BLaER1 treated with 17β-estradiol and CSF1 and Interleukin-3, amounts not matched to agents 10 nM and 100 nM (cell line): ENCODE measurements at regions not wholly inside any gene's neighbourhood (a gene's known extent, or its start where the extent isn't known, plus 50 kb on each side); places are given as distances from the start of the nearest gene placed in this dataset.
A peak's percentile ranks its signal among the peaks of the same experiment; 100 is the strongest.

ENCODE experiments used
- H3K27ac ChIP-seq, 11 experiments: shearing (Covaris generic); formaldehyde crosslinking; 2 replicates each; pipeline ENCODE4 v1.8.1; 2022
- H3K27me3 ChIP-seq, 11 experiments: shearing (Covaris generic); formaldehyde crosslinking; 2 replicates each; pipeline ENCODE4 v1.8.1; 2022
- H3K36me3 ChIP-seq, 11 experiments: shearing (Covaris generic); formaldehyde crosslinking; 2 replicates each; pipeline ENCODE4 v1.8.1; 2022
- H3K4me1 ChIP-seq, 10 experiments: shearing (Covaris generic); formaldehyde crosslinking; 2 replicates each; pipeline ENCODE4 v1.8.1; 2022
- H3K4me2 ChIP-seq, 11 experiments: shearing (Covaris generic); formaldehyde crosslinking; 2 replicates each; pipeline ENCODE4 v1.8.1; 2022
- H3K4me3 ChIP-seq, 10 experiments: shearing (Covaris generic); formaldehyde crosslinking; 2 replicates each; pipeline ENCODE4 v1.8.1; 2022
- H3K9ac ChIP-seq, 11 experiments: shearing (Covaris generic); formaldehyde crosslinking; 2 replicates each; pipeline ENCODE4 v1.8.1; 2022
- H3K9me3 ChIP-seq, 11 experiments: shearing (Covaris generic); formaldehyde crosslinking; replicated peaks in 1 of 11; 2 replicates each; pipeline ENCODE4 v1.8.1; 2022
- H4K20me1 ChIP-seq, 11 experiments: shearing (Covaris generic); formaldehyde crosslinking; 2 replicates each; pipeline ENCODE4 v1.8.1; 2022
- Cebpa-rat ChIP-seq, 11 experiments: shearing (Covaris generic); IDR thresholded peaks; 2 replicates each; pipeline ENCODE4 v1.8.1; 2022

DNA sequence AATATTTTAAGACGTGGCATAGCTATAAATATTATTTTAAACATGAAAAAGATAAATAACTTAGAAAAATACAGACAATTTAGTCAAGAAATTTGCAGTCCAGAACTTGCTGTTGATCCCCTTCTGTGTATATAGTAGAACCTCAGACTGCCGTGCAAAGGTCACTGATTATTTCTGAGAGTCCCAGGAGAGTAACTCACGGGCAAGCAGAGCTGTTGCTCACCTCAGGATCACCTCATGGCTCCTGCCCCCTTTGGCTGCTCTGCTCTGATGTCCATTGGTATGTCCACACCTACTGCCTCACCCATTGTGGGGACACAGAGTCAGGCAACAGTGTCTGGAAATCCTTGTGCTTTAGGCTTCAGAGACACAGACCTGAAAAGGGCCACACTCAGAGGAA lies 392.9 kb upstream of the CELF4 start:
- H3K4me3 ChIP-seq = no peak overlapping the region
- H3K27ac ChIP-seq = no peak overlapping the region
- peaks cover 0 to 36% (median 0%) of the 10 kb centered on the region in 10 experiments; a peak in 4 of 20 replicates for H3K4me1 ChIP-seq
- TF ChIP-seq Cebpa-rat (IDR thresholded peaks at IDR 0.05) = no peak
- no peaks in the 10 kb centered on the region for H4K20me1 ChIP-seq
- no peak overlapping the region for H3K9ac ChIP-seq
- peak overlapping the region in 1 of 11 experiments; percentile 67; a peak in 2 of 22 replicates for H3K4me2 ChIP-seq
- peaks cover 0 to 15% (median 3%) of the 10 kb centered on the region in 11 experiments; a peak in 15 of 22 replicates for H3K9me3 ChIP-seq
- H3K36me3 ChIP-seq = no peaks in the 10 kb centered on the region
- H3K27me3 ChIP-seq = no peaks in the 10 kb centered on the region; a peak in 1 of 22 replicates

DNA sequence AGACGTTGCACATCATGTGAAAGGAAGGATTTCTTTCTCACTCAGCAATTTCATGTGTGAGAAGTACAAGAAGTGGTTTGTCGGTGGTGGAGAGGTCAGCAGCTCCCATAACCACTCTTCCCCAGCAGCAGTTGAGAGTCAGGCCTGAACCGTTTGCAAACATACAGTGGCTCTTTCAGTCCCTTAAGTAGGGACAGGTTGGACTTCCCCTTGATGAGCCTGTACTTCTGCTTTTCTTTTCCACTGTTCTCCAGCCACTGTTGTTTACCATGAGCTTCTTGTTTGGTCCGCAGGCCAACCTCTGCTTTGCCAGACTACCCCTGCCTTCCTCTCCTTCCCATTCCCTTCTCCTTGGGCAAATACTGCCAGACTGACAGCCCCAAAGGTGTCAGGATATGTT lies 391.3 kb upstream of the CELF4 start:
- peaks cover 6 to 27% (median 12%) of the 10 kb centered on the region in 11 experiments; a peak in 21 of 22 replicates for H3K9me3 ChIP-seq
- peak overlapping the region in 2 of 11 experiments; percentile 54 to 67; a peak in 4 of 22 replicates for H3K4me2 ChIP-seq
- H3K9ac ChIP-seq = no peak overlapping the region
- H3K4me3 ChIP-seq = no peak overlapping the region
- no peak for TF ChIP-seq Cebpa-rat (IDR thresholded peaks at IDR 0.05)
- H4K20me1 ChIP-seq = no peaks in the 10 kb centered on the region
- no peaks in the 10 kb centered on the region for H3K36me3 ChIP-seq
- H3K4me1 ChIP-seq = peaks cover 0 to 36% (median 0%) of the 10 kb centered on the region in 10 experiments; a peak in 4 of 20 replicates
- no peaks in the 10 kb centered on the region; a peak in 1 of 22 replicates for H3K27me3 ChIP-seq
- H3K27ac ChIP-seq = peak overlapping the region in 2 of 11 experiments; percentile 11 to 45; a peak in 1 of 22 replicates

DNA sequence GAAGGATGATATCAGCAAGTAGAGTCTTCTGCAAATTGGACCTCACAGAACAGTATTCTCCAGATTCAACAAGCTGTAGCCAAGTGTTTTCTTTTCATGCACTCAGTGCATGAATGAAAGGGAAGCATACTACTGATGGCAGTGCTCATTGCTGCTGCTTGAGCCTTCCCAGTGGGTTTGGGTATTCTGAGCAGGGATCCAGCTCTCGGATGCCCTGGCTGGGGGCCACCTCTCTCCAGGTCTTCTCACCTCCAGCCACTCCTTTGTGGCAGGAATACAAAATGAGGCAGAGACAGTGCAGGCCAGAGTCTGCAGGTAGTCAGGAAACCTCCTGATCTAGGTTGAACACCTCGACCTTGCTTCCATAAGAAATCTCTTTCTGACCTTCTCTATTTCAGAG lies 390.4 kb upstream of the CELF4 start:
- Histone ChIP-seq H3K4me1 (peaks cover 0 to 36% (median 0%) of the 10 kb centered on the region in 10 experiments; a peak in 4 of 20 replicates), H3K9ac (no peak overlapping the region), H3K36me3 (no peaks in the 10 kb centered on the region), H3K4me2 (peak overlapping the region in 2 of 11 experiments; percentile 54 to 67; a peak in 4 of 22 replicates), H4K20me1 (no peaks in the 10 kb centered on the region), H3K27ac (peak overlapping the region in 2 of 11 experiments; percentile 11 to 14; a peak in 3 of 22 replicates), H3K4me3 (no peak overlapping the region), H3K27me3 (no peaks in the 10 kb centered on the region; a peak in 1 of 22 replicates), H3K9me3 (peaks cover 6 to 26% (median 12%) of the 10 kb centered on the region in 11 experiments; a peak in 21 of 22 replicates)
- no peak for TF ChIP-seq Cebpa-rat (IDR thresholded peaks at IDR 0.05)

DNA sequence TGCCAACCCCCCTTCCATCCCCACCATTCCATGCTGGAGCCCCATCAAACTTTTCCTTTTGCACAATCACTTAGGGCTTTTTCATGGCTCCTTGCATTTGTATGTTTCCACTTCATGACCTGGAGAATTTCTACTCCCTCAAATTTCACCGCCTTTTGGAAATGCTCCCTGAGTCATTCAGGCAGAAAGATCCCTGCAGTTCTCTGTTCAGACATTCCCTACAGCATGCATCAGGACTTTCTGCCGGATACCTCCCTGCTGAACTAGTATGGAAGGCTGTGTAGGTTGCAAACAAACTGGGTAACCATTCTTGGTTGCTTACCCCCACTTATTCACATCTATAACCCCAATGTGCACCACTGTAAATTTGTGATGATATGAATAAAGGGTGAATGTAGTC lies 389.6 kb upstream of the CELF4 start:
- Histone ChIP-seq H3K9ac (no peak overlapping the region), H3K36me3 (no peaks in the 10 kb centered on the region), H3K9me3 (peaks cover 6 to 18% (median 11%) of the 10 kb centered on the region in 11 experiments; a peak in 19 of 22 replicates), H3K27ac (no peak overlapping the region), H4K20me1 (no peaks in the 10 kb centered on the region), H3K27me3 (no peaks in the 10 kb centered on the region; a peak in 1 of 22 replicates), H3K4me1 (peaks cover 0 to 36% (median 0%) of the 10 kb centered on the region in 10 experiments; a peak in 4 of 20 replicates), H3K4me2 (no peak overlapping the region), H3K4me3 (no peak overlapping the region)
- no peak for TF ChIP-seq Cebpa-rat (IDR thresholded peaks at IDR 0.05)

DNA sequence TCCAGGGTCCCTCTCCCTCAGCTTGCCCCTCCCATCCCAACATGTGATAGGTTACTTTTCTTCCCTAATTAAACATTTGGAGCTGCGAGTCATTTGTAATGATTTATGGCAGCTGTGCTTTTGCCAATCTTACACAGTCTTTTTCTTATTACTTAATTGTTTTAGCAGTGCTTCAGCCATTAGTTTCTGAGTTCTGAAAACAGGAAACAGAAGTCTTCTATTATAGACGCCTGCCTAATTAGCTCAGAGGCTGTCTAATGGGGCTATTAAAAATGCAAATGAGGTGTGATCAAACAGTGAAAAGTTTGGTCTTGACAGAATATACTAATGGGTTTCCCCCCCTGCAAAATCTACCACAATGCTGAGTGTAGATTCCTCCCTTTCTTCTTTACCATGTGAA lies 388.3 kb upstream of the CELF4 start:
- Histone ChIP-seq H3K4me3 (no peak overlapping the region), H3K4me2 (no peak overlapping the region), H3K9me3 (peaks cover 6 to 15% (median 11%) of the 10 kb centered on the region in 11 experiments; a peak in 19 of 22 replicates), H4K20me1 (no peaks in the 10 kb centered on the region), H3K36me3 (no peaks in the 10 kb centered on the region), H3K4me1 (peaks cover 0 to 36% (median 0%) of the 10 kb centered on the region in 10 experiments; a peak in 4 of 20 replicates), H3K27ac (no peak overlapping the region), H3K27me3 (no peaks in the 10 kb centered on the region; a peak in 1 of 22 replicates), H3K9ac (no peak overlapping the region)
- no peak for TF ChIP-seq Cebpa-rat (IDR thresholded peaks at IDR 0.05)

DNA sequence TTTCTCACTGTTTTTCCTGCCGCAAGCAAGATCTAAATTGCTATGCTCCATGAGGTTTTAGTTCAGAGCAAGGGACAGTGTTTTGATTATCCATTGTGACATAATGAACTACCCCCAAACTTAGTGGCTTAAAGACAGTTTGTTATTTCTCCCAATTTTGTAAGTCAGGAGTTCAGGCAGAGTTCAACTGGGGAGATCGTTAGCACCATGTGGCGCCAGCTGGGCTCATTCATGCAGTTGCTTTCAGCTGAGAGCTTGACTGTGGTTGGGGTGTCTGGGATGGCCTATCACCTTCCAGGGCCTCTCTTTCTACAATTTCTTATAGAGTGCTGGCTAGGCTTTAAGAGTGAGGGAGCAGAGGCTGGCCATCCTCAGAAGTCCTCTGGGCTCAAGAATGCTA lies 382.9 kb upstream of the CELF4 start:
- H3K4me3 ChIP-seq = no peak overlapping the region
- no peaks in the 10 kb centered on the region for H3K4me1 ChIP-seq
- H3K27ac ChIP-seq = no peak overlapping the region
- H3K36me3 ChIP-seq = no peaks in the 10 kb centered on the region
- no peak overlapping the region for H3K4me2 ChIP-seq
- no peak overlapping the region for H3K9ac ChIP-seq
- H3K9me3 ChIP-seq = peaks cover 6 to 12% (median 8%) of the 10 kb centered on the region in 11 experiments; a peak in 19 of 22 replicates
- no peak for TF ChIP-seq Cebpa-rat (IDR thresholded peaks at IDR 0.05)
- H3K27me3 ChIP-seq = no peaks in the 10 kb centered on the region
- no peaks in the 10 kb centered on the region for H4K20me1 ChIP-seq

DNA sequence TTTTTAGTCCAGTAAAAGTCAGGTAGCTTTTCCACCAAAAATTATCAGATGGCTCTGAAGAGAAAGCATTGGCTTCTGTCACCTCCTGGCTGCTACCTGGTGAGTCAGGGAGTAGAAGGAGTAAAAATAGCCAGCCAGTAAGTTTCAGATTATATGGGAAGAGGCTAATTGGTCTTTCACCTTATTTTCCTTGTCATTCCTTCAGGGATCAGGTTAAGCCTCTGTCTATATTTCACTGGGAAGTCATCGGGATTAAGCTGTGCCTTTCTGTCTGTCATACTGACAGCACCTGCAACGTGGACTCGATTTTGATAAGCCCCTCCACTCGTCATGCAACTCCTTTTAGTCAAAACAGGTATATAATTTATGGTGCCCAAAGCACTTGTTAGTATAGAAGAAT lies 380.7 kb upstream of the CELF4 start:
- H4K20me1 ChIP-seq = no peaks in the 10 kb centered on the region
- TF ChIP-seq Cebpa-rat (IDR thresholded peaks at IDR 0.05) = no peak
- H3K4me2 ChIP-seq = no peak overlapping the region
- no peak overlapping the region for H3K4me3 ChIP-seq
- H3K27me3 ChIP-seq = no peaks in the 10 kb centered on the region
- no peak overlapping the region for H3K27ac ChIP-seq
- no peaks in the 10 kb centered on the region for H3K36me3 ChIP-seq
- no peaks in the 10 kb centered on the region for H3K4me1 ChIP-seq
- no peaks in the 10 kb centered on the region for H3K9me3 ChIP-seq
- no peak overlapping the region for H3K9ac ChIP-seq

DNA sequence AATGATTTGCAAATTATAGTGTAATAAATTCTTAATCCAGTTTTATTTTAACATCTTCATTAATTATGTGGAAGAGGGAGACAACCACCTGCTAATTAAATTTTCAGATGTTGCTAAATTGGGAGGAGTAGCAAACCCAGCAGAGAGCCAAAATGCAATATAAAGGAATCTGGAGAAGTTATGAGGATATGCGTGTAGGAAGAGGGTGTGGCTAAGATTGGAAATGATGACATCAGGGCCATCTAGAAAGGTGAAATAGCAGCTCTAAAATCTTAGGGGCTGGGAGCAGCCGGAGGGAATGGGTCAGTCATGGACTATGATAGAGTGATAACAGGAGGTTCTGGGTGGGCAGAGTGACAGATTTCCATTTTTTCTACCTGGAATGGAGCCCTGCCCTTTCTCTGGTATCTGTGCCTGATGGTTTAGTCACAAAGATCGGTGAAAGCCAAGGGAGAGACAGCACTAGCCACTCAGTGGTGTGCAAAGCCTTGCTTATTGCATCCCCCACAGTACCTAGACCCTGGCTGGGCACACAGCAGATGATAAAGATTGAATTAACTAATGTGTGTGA lies 379.2 kb upstream of the CELF4 start:
- Histone ChIP-seq H3K4me3 (no peak overlapping the region), H3K4me1 (no peaks in the 10 kb centered on the region), H4K20me1 (no peaks in the 10 kb centered on the region), H3K36me3 (no peaks in the 10 kb centered on the region), H3K9ac (no peak overlapping the region), H3K4me2 (no peak overlapping the region), H3K27me3 (no peaks in the 10 kb centered on the region), H3K9me3 (peaks cover 0 to 6% (median 0%) of the 10 kb centered on the region in 11 experiments; a peak in 2 of 22 replicates), H3K27ac (no peak overlapping the region)
- no peak for TF ChIP-seq Cebpa-rat (IDR thresholded peaks at IDR 0.05)

DNA sequence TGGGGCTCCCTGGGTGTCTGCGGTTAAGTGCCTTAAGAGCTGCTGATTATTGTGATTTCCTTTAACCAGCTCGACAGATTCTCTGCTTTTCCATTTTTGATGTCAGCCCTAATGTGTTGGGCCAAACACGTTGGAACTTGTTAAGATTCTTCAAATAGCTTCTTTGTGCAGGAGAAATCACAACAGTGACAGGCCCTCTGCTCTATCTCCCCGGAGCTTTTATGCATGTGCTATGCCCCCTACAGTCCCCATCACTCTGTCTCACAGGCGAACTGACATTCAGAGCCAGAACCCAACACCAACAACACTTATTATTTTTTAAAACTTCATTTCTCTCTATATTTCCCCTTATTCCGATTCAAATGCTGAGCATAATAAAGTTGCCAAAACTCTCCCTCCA lies 371.7 kb upstream of the CELF4 start:
- no peak for TF ChIP-seq Cebpa-rat (IDR thresholded peaks at IDR 0.05)
- H3K4me3 ChIP-seq = no peak overlapping the region
- no peaks in the 10 kb centered on the region for H4K20me1 ChIP-seq
- no peak overlapping the region for H3K9ac ChIP-seq
- no peak overlapping the region for H3K4me2 ChIP-seq
- H3K4me1 ChIP-seq = no peaks in the 10 kb centered on the region
- H3K9me3 ChIP-seq = peaks cover 11 to 30% (median 19%) of the 10 kb centered on the region in 11 experiments; a peak in 20 of 22 replicates
- H3K27me3 ChIP-seq = no peaks in the 10 kb centered on the region
- no peaks in the 10 kb centered on the region for H3K36me3 ChIP-seq
- H3K27ac ChIP-seq = no peak overlapping the region

DNA sequence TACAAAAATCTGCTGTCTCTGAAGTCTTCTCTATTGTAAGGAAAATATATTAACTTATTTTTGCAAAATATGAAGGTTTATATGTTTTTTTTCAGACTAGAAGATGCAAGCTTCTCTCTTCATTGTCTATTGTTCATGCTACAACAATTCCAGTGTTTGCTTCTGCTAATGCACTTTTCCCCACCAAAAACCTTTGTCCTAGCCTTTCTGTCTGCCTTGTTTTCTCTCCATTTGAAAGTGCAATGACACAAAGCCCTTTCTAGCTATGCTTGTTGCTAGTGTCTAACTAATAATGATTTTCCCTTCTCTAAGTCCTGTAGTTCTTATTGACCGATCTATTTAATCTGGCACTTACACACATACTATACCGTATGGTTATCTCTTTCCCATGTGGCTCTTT lies 369.5 kb upstream of the CELF4 start:
- Histone ChIP-seq H3K36me3 (no peaks in the 10 kb centered on the region), H3K9ac (no peak overlapping the region), H3K4me1 (no peaks in the 10 kb centered on the region), H3K27me3 (no peaks in the 10 kb centered on the region), H3K9me3 (peaks cover 11 to 30% (median 18%) of the 10 kb centered on the region in 11 experiments; a peak in 20 of 22 replicates), H4K20me1 (no peaks in the 10 kb centered on the region), H3K27ac (no peak overlapping the region), H3K4me2 (no peak overlapping the region), H3K4me3 (no peak overlapping the region)
- no peak for TF ChIP-seq Cebpa-rat (IDR thresholded peaks at IDR 0.05)
